GM18505 (cell line): ENCODE measurements at regions not wholly inside any gene's neighbourhood (a gene's known extent, or its start where the extent isn't known, plus 50 kb on each side); places are given as distances from the start of the nearest gene placed in this dataset.
"Not testable (repeated sequence)": the region's sequence is repeated elsewhere in the genome, so short reads cannot be mapped to it uniquely, and the experiment has no call there.

Experiments used
- ATAC-seq: cut with Tn5 transposase; IDR thresholded peaks from one replicate; pipeline ENCODE4 v1.9.1; 2021; ENCODE audit not compliant: unreplicated experiment
- POLR2A ChIP-seq: IDR thresholded peaks from 4 replicates; pipeline ENCODE4 v1.6.1; 2011; ENCODE audit warnings: borderline replicate concordance; ENCODE audit not compliant: insufficient read depth, insufficient read length; ENCODE audit errors: extremely low read depth

- TF ChIP-seq POLR2A, result no peak
Observed at GRCh38 chr5:36491856-36492255, 114.5 kb upstream of the SLC1A3 start.

DNA sequence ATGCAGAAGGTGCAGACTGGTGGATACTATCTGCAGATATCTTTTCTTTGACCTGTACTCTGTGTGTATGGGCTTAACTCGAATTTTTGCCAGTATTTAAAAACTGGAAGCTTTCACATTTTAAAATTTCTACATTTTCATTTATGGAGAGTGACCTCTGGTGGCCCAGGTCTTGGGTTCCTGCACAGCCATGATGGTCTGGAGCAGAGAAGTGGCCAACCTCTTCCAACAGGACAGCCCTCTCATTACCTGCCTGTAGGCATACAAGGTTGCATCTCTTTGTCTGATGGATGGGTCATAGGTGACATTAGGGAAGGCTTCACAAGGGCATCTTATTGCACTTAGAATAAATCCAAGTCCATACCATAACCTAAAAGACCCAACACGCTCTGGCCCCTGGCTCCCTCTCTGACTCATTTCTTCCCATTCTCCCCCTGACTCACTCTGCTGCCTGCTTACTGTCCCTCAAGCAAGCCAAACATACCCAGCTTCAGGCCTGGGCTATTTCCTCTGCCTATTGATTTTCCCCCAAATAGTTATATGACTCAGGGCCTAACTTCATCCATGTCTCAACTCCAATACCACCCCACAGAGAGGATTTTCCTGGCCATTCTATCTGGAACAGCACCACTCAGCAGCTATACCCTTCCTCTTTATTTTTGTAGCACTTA lies 113.3 kb upstream of the SLC1A3 start:
- no peak for TF ChIP-seq POLR2A
- no peak for ATAC-seq

More at GRCh38 chr5:36491856-36492255, 114.5 kb upstream of the SLC1A3 start:
- no peak for ATAC-seq

GRCh38 chr5:36494028-36494427 lies 112.4 kb upstream of the SLC1A3 start:
- TF ChIP-seq POLR2A, result no peak

DNA sequence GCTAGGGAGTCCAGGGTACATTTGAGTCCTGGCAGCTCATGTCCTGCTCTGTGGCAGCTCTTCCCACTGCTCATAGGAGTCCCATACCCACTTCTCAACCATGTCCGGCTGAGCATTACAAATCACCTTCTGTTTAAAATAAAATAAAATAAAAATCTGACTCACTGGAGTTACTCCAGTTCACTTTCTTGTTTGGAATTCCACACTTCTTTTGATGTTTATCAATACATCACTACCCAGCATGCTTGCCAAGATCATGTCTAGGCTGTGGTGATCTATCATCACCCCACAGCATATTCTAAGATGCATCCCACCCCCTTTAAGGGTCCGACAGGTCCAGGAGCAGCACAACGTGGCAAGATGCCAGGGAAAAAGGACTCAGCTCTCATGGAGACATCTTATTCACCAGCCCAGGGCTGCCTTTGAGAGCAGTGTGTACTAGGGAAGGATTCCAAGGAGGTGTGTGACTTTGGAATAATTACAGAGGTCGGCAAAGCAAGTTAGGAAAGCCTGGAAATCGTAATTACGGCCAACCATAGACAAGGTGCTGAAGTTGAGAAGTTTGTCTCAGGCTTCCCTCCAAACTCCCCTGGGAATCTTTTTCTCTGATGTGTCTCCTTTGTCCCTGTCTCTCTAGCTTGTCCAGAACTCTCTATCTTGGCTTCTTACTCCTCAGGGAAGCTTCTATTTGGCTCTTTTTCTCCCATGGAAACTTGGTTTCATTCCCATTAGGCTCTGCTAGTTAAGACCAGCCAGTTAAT lies 111.4 kb upstream of the SLC1A3 start:
- ATAC-seq, result no peak

More at GRCh38 chr5:36494028-36494427, 112.4 kb upstream of the SLC1A3 start:
- no peak for ATAC-seq

GRCh38 chr5:36495611-36496010 lies 110.8 kb upstream of the SLC1A3 start:
- ATAC-seq, result no peak
- TF ChIP-seq POLR2A, result no peak

More for the DNA sequence above, 111.4 kb upstream of the SLC1A3 start:
- no peak for TF ChIP-seq POLR2A

DNA sequence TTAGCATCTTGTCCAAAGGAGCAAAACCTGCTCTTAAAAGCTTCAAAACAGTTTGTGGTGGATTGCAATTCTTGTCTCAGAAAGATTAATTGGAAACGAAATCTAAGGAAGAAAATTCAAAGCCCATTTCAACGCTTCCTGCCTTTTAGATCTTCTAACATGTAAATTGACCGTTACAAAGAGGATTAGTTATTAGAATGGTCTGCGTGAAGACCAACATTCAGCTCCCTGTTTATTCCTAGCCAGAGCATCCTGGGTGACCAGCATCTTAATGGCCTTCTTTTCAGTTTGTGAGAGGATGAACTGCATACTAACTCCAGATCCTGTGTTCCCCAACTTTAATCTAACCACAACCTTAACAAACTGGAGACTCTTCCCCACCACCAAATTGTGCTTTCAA lies 109.9 kb upstream of the SLC1A3 start:
- no peak for TF ChIP-seq POLR2A
- ATAC-seq, result no peak

DNA sequence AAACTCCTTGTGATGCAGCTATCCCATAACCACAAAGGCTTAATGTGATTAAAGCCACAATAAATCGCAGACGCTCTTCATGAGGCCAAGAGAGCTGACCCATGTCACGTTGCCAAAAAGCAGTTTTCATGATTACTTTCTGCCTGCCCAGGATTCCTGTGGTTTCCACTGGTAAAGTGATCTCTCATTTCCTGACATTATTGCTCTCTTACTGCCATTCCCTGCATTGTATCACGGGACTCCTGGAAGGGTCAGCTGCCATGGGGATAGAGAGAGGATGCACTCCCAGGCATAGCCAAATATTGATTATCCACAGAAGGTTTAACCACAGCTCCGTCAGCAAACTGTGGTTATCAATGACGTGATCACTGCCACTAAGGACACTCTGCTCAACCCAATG lies 103.8 kb upstream of the SLC1A3 start:
- TF ChIP-seq POLR2A, result no peak
- ATAC-seq, result no peak

- no peak for ATAC-seq
- TF ChIP-seq POLR2A, result no peak
Observed at GRCh38 chr5:36505021-36505420, 101.4 kb upstream of the SLC1A3 start.

DNA sequence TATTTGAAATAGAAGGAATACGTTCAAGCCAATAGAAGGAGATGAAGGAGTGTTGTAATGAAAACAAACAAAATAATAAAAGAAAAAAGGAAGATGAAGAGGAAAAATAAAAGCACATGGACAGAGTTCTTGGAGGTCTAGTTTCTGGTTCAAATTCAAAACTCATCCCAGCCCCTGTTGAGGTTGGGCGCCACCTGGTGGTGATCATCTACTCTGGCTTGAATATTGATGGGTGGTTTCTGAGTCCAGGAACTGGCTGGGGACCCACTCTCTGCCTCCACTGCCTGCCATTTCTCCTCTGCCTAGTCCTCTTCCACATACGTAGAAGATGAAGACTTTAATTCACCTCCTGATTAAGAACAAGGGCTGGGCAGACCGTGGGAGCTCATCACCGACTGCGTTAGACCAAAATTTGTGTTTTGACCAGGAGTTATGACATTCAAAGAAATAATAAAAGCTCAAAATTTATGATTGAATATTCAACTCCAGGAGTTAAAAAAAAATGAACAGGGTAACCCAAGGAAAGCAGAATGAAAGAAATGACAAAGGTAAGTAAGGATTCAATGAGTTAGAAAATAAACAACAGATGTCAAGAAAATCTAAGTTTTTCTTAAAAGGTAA lies 99.0 kb upstream of the SLC1A3 start:
- ATAC-seq, result peak; percentile 77

DNA sequence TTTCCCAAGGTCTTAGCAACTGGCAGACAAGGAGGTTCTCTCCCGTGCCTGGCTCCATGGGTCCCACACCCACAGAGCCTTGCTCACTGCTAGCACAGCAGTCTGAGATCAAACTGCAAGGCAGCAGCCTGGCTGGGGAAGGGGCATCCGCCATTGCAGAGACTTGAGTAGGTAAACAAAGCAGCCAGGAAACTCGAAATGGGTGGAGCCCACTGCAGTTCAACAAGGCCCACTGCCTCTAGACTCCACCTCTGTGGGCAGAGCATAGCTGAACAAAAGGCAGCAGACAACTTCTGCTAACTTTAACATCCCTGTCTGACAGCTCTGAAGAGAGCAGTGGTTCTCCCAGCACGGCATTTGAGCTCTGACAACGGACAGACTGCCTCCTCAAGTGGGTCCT lies 98.1 kb upstream of the SLC1A3 start:
- not testable (repeated sequence) for ATAC-seq

More for the DNA sequence above, 99.0 kb upstream of the SLC1A3 start:
- TF ChIP-seq POLR2A, result no peak

- not testable (repeated sequence) for ATAC-seq
Observed at GRCh38 chr5:36513647-36514046, 92.8 kb upstream of the SLC1A3 start.

- ATAC-seq, result no peak
- TF ChIP-seq POLR2A, result no peak
Observed at GRCh38 chr5:36519881-36520280, 86.5 kb upstream of the SLC1A3 start.

DNA sequence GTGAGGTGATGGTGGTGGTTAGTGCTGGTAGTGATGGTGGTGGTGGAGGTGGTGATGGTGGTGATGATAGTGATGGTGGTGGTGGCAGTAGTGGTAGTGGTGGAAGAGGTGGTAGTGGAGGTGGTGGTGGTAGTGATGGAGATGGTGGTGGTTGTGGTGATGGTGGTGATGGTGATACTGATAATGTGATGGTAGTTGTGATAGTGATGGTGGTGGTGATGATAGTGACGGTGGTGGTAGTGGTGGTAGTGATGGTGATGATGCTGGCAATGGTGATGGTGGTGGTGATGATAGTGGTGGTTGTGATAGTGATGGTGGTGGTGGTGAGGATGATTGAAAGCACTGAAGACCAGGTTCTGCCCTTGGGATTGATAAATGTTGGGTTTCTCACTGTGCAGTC lies 85.2 kb upstream of the SLC1A3 start:
- no peak for ATAC-seq
- TF ChIP-seq POLR2A, result no peak
